Astrocyte (in vitro differentiated cells and primary cell): ENCODE measurements at regions not wholly inside any gene's neighbourhood (a gene's known extent, or its start where the extent isn't known, plus 50 kb on each side); places are given as distances from the start of the nearest gene placed in this dataset.

Experiments
- EZH2 ChIP-seq: IDR thresholded peaks from 2 replicates; pipeline ENCODE4 v1.6.1; 2012; ENCODE audit warnings: mild to moderate bottlenecking, low read length, inconsistent platforms; ENCODE audit not compliant: insufficient read depth
- TF ChIP-seq, protein P1 (sequence below): IDR thresholded peaks from 2 replicates; pipeline ENCODE4 v1.5.1; 2011; ENCODE audit warnings: low read depth, mild to moderate bottlenecking, inconsistent platforms, low read length, moderate library complexity; ENCODE audit not compliant: insufficient read depth

DNA sequence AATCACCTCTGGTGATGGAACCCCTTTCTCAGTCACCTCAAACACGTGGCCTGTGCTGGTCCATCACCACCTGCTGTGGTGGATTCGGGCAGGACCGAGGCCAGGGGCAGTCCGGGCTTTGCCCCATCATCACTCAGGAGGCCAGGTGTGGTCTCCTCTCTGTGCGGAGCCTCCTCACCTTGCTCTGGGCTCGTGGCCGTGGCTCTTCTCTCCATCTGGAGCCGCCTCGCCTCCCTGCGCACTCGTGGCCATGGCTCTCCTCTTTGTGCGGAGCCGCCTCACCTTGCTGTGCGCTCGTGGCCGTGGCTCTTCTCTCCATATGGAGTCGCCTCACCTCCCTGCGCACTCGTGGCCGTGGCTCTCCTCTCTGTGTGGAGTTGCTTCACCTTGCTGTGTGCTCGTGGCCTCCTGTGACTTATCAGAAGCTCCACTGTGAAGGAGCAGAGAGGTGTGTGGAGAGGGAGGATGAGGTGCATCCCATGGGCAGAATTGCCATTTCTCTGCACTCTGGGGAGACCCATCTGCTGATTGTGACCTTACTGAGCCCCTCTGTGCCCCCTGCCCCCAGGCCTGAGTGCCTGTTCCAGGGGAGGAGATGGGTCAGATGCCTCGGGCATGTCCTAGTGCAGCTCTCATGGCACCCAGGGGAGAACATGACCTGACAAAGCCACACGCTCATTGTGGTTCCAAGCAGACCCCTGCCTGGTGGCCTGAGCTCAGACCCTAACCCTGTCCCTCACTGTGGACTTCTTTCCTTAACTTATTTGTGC lies 276.6 kb upstream of the IRX2 start:
- TF ChIP-seq, protein P1, sequence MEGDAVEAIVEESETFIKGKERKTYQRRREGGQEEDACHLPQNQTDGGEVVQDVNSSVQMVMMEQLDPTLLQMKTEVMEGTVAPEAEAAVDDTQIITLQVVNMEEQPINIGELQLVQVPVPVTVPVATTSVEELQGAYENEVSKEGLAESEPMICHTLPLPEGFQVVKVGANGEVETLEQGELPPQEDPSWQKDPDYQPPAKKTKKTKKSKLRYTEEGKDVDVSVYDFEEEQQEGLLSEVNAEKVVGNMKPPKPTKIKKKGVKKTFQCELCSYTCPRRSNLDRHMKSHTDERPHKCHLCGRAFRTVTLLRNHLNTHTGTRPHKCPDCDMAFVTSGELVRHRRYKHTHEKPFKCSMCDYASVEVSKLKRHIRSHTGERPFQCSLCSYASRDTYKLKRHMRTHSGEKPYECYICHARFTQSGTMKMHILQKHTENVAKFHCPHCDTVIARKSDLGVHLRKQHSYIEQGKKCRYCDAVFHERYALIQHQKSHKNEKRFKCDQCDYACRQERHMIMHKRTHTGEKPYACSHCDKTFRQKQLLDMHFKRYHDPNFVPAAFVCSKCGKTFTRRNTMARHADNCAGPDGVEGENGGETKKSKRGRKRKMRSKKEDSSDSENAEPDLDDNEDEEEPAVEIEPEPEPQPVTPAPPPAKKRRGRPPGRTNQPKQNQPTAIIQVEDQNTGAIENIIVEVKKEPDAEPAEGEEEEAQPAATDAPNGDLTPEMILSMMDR, result no peak
- TF ChIP-seq EZH2, result no peak
